ENCODE measurements at regions not wholly inside any gene's neighbourhood (a gene's known extent, or its start where the extent isn't known, plus 50 kb on each side); places are given as distances from the start of the nearest gene placed in this dataset.

DNA sequence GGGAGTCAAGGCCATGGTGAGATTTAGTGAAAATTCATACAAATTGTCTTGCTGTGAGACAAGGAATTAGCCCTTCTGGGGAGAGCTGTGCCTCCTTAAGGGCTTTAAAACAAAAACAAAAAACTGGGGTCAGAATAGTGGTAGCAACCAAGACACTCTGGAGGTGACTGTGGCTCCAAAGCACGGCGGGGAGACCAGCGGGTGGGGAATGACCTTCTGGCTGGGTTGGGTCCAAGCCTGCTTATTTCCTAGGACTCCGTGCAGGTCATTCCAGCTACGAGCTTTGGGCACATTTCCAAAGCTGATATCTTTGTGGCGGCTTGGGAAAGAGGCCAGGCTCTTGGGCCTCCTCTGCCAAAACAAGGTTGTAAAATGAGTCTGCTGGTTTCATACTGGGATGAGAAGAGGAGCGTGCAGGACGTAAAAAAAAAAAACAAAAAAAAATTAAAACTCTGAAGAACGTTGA is 348.3 kb downstream of the UQCRFS1 start:
- H3K4me3 ChIP-seq (ENCODE audit: low read depth, low read length) = no peak overlapping the region
- DNase-seq (ENCODE audit: low read depth) = no peak
- TF ChIP-seq MYC (IDR thresholded peaks at IDR 0.05; ENCODE audit: low read depth, low read length) = no peak
- no peak for TF ChIP-seq MAX (IDR thresholded peaks at IDR 0.05; ENCODE audit: low read depth, low read length)
- TF ChIP-seq POLR2A (IDR thresholded peaks at IDR 0.05; ENCODE audit: extremely low read depth, insufficient read length) = no peak
- no peak for TF ChIP-seq CTCF (IDR thresholded peaks at IDR 0.05; ENCODE audit: low read depth, low read length)

- no peak overlapping the region for H3K4me3 ChIP-seq (ENCODE audit: low read depth, low read length)
- no peak for TF ChIP-seq POLR2A (IDR thresholded peaks at IDR 0.05; ENCODE audit: extremely low read depth, insufficient read length)
- no peak for TF ChIP-seq CTCF (IDR thresholded peaks at IDR 0.05; ENCODE audit: low read depth, low read length)
- no peak for TF ChIP-seq MAX (IDR thresholded peaks at IDR 0.05; ENCODE audit: low read depth, low read length)
- no peak for TF ChIP-seq MYC (IDR thresholded peaks at IDR 0.05; ENCODE audit: low read depth, low read length)
- no peak for DNase-seq (ENCODE audit: low read depth)
Measured at GRCh38 chr19:28864024-28864503, 348.9 kb downstream of the UQCRFS1 start.

DNA sequence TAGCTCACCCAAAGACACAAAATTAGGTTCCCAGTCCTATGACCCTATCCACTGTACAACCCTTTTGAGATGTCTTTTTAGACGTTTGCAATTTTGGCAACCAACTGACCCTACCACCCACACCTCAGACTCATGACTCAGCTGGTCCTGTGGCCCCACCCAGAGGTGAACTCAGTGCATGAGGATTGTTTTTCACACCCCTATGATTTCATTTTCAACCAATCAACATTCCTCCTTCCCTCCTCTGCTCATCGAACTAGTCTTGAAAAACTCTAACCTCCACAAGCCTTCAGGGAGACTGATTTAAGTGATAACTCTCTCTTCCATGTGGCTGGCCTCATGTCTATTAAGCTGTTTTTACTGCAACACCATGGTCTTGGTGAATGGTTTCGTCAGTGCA is 350.7 kb downstream of the UQCRFS1 start:
- TF ChIP-seq MYC (IDR thresholded peaks at IDR 0.05; ENCODE audit: low read depth, low read length) (no peak), MAX (IDR thresholded peaks at IDR 0.05; ENCODE audit: low read depth, low read length) (no peak), POLR2A (IDR thresholded peaks at IDR 0.05; ENCODE audit: extremely low read depth, insufficient read length) (no peak), CTCF (IDR thresholded peaks at IDR 0.05; ENCODE audit: low read depth, low read length) (no peak)
- no peak overlapping the region for H3K4me3 ChIP-seq (ENCODE audit: low read depth, low read length)
- no peak for DNase-seq (ENCODE audit: low read depth)

- no peak overlapping the region for H3K4me3 ChIP-seq (ENCODE audit: low read depth, low read length)
- TF ChIP-seq MYC (IDR thresholded peaks at IDR 0.05; ENCODE audit: low read depth, low read length) (no peak), POLR2A (IDR thresholded peaks at IDR 0.05; ENCODE audit: extremely low read depth, insufficient read length) (no peak), CTCF (IDR thresholded peaks at IDR 0.05; ENCODE audit: low read depth, low read length) (no peak), MAX (IDR thresholded peaks at IDR 0.05; ENCODE audit: low read depth, low read length) (no peak)
- DNase-seq (ENCODE audit: low read depth) = no peak
Measured at GRCh38 chr19:28859811-28860210, 353.1 kb downstream of the UQCRFS1 start.

- no peak overlapping the region for H3K4me3 ChIP-seq (ENCODE audit: low read depth, low read length)
- TF ChIP-seq CTCF (IDR thresholded peaks at IDR 0.05; ENCODE audit: low read depth, low read length) = no peak
- no peak for DNase-seq (ENCODE audit: low read depth)
Measured at GRCh38 chr19:28858933-28859332, 354.0 kb downstream of the UQCRFS1 start.

GRCh38 chr19:28857967-28858366 is 355.0 kb downstream of the UQCRFS1 start:
- TF ChIP-seq POLR2A (IDR thresholded peaks at IDR 0.05; ENCODE audit: extremely low read depth, insufficient read length) = no peak
- TF ChIP-seq MYC (IDR thresholded peaks at IDR 0.05; ENCODE audit: low read depth, low read length) = no peak
- no peak for TF ChIP-seq CTCF (IDR thresholded peaks at IDR 0.05; ENCODE audit: low read depth, low read length)
- TF ChIP-seq MAX (IDR thresholded peaks at IDR 0.05; ENCODE audit: low read depth, low read length) = no peak
- H3K4me3 ChIP-seq (ENCODE audit: low read depth, low read length) = no peak overlapping the region
- no peak for DNase-seq (ENCODE audit: low read depth)
